ENCODE measurements at regions not wholly inside any gene's neighbourhood (a gene's known extent, or its start where the extent isn't known, plus 50 kb on each side); places are given as distances from the start of the nearest gene placed in this dataset.

- TF ChIP-seq, protein P1, sequence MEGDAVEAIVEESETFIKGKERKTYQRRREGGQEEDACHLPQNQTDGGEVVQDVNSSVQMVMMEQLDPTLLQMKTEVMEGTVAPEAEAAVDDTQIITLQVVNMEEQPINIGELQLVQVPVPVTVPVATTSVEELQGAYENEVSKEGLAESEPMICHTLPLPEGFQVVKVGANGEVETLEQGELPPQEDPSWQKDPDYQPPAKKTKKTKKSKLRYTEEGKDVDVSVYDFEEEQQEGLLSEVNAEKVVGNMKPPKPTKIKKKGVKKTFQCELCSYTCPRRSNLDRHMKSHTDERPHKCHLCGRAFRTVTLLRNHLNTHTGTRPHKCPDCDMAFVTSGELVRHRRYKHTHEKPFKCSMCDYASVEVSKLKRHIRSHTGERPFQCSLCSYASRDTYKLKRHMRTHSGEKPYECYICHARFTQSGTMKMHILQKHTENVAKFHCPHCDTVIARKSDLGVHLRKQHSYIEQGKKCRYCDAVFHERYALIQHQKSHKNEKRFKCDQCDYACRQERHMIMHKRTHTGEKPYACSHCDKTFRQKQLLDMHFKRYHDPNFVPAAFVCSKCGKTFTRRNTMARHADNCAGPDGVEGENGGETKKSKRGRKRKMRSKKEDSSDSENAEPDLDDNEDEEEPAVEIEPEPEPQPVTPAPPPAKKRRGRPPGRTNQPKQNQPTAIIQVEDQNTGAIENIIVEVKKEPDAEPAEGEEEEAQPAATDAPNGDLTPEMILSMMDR (IDR thresholded peaks at IDR 0.05), result no peak
- TF ChIP-seq POLR2A (IDR thresholded peaks at IDR 0.05) (no peak), POLR2AphosphoS5 (IDR thresholded peaks at IDR 0.05) (no peak)
Measured at GRCh38 chr1:229169399-229169798, 101.5 kb upstream of the RAB4A start.
